Neural crest cell (in vitro differentiated cells): ENCODE measurements at regions not wholly inside any gene's neighbourhood (a gene's known extent, or its start where the extent isn't known, plus 50 kb on each side); places are given as distances from the start of the nearest gene placed in this dataset.

Experiments used
- DNase-seq: peaks from one replicate; pipeline ENCODE4 v3.0.0; 2021; ENCODE audit warnings: low read depth, mixed read lengths, low spot score
- H3K27ac Mint-ChIP-seq: one replicate; pipeline ENCODE4 v1.8.0; 2021; ENCODE audit warnings: mild to moderate bottlenecking, mixed read lengths; ENCODE audit not compliant: unreplicated experiment
- H3K27me3 Mint-ChIP-seq: 2 replicates; pipeline ENCODE4 v1.8.0; 2021; ENCODE audit warnings: low read depth, mild to moderate bottlenecking, mixed read lengths
- H3K36me3 Mint-ChIP-seq: 2 replicates; pipeline ENCODE4 v1.8.0; 2021; ENCODE audit warnings: low read depth, mild to moderate bottlenecking, mixed read lengths
- H3K4me1 Mint-ChIP-seq: 2 replicates; pipeline ENCODE4 v1.8.0; 2021; ENCODE audit warnings: mixed read lengths
- H3K4me3 Mint-ChIP-seq: one replicate; pipeline ENCODE4 v1.8.0; 2021; ENCODE audit warnings: mild to moderate bottlenecking, mixed read lengths
- H3K9me3 Mint-ChIP-seq: 2 replicates; pipeline ENCODE4 v1.8.0; 2021; ENCODE audit warnings: mixed read lengths
- TF ChIP-seq, protein P1 (sequence below): fragments of 200-600 bp; sonication (generic); conservative IDR thresholded peaks from 2 replicates; pipeline ENCODE4 v1.5.0; 2021; ENCODE audit warnings: antibody characterized with exemption, mild to moderate bottlenecking

DNA sequence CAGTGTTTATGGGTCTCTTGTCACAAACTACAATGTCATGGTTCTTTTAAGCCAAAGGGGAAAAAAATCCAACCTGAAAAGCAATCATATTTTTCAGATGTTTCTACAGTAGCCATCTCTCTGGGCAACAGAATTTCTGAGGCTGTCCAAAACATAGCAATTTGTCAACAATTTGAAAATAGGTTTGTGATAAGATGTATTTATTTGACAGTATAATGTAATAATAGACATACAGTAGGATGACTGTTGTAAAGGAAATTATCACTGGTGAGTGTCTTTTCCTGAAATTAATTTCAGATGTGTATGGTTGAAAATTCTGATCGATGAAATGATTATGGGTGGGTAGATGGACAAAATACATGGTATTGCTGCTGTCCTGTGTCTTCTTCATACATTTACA, 1230.1 kb upstream of the CDH2 start:
- Mint-ChIP-seq H3K9me3 (peaks cover 5% of the 10 kb centered on the region), H3K4me3 (no peak overlapping the region), H3K27me3 (no peaks in the 10 kb centered on the region), H3K36me3 (peaks cover 2% of the 10 kb centered on the region), H3K27ac (no peak overlapping the region), H3K4me1 (no peaks in the 10 kb centered on the region)
- no peak for DNase-seq
- TF ChIP-seq, protein P1, sequence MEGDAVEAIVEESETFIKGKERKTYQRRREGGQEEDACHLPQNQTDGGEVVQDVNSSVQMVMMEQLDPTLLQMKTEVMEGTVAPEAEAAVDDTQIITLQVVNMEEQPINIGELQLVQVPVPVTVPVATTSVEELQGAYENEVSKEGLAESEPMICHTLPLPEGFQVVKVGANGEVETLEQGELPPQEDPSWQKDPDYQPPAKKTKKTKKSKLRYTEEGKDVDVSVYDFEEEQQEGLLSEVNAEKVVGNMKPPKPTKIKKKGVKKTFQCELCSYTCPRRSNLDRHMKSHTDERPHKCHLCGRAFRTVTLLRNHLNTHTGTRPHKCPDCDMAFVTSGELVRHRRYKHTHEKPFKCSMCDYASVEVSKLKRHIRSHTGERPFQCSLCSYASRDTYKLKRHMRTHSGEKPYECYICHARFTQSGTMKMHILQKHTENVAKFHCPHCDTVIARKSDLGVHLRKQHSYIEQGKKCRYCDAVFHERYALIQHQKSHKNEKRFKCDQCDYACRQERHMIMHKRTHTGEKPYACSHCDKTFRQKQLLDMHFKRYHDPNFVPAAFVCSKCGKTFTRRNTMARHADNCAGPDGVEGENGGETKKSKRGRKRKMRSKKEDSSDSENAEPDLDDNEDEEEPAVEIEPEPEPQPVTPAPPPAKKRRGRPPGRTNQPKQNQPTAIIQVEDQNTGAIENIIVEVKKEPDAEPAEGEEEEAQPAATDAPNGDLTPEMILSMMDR: no peak

DNA sequence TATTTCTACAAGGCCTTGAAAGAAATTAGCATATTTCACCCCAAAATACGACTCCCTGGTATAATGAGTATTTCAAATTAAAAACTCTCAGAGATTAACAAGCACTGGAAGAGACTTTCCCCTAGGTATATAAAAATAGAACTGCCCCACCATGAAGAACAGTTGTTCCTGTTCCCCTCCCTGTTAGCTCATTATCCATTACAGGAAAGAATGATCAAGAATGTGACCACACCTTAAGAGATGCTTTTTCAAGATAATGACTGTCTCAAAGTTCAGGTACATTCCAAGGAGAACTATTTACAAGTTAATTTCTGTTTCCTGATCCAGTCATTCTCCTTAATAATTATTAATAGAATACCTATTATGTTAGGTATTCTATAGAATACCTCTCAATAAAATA, 1220.6 kb upstream of the CDH2 start:
- Mint-ChIP-seq H3K36me3 (no peaks in the 10 kb centered on the region), H3K27ac (no peak overlapping the region), H3K9me3 (peaks cover 7% of the 10 kb centered on the region), H3K27me3 (no peaks in the 10 kb centered on the region), H3K4me1 (no peaks in the 10 kb centered on the region), H3K4me3 (no peak overlapping the region)
- no peak for DNase-seq
- TF ChIP-seq, protein P1: no peak

DNA sequence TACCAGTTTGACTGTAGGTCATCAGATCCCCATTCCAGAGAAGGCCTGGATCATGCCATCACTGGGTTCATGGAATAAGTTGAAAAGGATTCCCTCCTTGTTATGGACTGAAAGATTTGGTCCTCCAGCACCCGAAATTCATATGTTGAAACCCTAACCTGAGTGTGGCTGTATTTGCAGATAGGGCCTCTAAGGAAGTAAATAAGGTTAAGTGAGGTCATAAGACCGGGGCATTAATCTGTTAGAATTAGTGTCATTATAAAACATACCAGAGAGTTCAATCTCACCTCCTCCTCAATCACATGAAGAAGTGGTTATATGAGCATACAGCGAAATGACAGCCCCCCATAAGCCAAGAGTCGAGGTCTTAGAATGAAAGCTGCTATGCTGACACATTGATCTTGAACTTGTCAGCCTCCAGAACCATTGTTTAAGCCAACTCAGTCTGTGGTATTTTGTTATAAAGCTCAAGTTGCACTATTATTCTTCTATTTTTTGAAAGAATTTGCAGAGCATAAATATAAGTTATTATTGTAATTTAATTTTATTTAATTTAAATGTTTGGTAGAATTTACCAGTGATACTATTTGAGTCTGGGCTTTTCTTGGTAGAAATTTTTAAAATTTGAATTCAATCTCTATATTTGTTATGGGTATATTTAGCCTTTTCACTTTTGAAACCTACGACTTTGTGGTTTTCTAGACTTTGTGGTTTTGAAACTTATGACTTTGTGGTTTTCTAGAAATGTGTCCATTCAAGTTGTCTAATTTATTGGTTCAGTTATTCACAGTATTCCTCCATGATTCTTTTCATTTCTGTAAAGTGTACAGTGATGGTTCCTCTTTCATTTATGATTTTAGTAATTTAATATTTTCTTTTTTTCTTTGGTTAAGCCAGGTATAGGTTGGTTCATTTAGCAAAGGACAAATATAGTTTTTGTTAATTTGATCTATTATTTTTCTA, 1206.7 kb upstream of the CDH2 start:
- H3K4me3 Mint-ChIP-seq: no peak overlapping the region
- H3K36me3 Mint-ChIP-seq: no peaks in the 10 kb centered on the region
- TF ChIP-seq, protein P1: no peak
- H3K27ac Mint-ChIP-seq: no peak overlapping the region
- no peak for DNase-seq
- H3K4me1 Mint-ChIP-seq: no peaks in the 10 kb centered on the region
- no peaks in the 10 kb centered on the region for H3K9me3 Mint-ChIP-seq
- no peaks in the 10 kb centered on the region for H3K27me3 Mint-ChIP-seq

GRCh38 chr18:29378651-29379136, 1201.8 kb upstream of the CDH2 start:
- no peaks in the 10 kb centered on the region for H3K27me3 Mint-ChIP-seq
- H3K36me3 Mint-ChIP-seq: no peaks in the 10 kb centered on the region
- no peaks in the 10 kb centered on the region for H3K4me1 Mint-ChIP-seq
- no peak overlapping the region for H3K27ac Mint-ChIP-seq
- peaks cover 2% of the 10 kb centered on the region for H3K9me3 Mint-ChIP-seq
- DNase-seq: no peak
- TF ChIP-seq, protein P1: no peak
- H3K4me3 Mint-ChIP-seq: no peak overlapping the region

DNA sequence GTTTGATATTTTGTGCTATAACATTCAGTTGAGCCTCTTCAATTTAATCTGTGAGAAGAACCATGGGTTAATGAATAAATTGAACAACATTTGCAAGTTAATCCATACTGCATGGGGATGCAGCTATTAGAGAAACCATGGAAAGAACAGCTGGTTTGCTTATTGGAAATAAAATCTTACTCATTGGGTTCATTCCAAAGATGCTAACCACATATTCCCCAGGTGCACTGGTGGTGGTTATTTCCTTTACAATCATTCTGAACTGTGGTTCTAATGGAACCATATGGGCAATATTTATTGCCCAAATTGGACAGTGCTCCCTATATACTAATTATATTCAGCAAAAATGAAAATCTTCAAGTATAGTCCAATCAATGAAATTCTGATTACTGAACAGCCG, 1200.4 kb upstream of the CDH2 start:
- peaks cover 2% of the 10 kb centered on the region for H3K9me3 Mint-ChIP-seq
- H3K36me3 Mint-ChIP-seq: no peaks in the 10 kb centered on the region
- no peaks in the 10 kb centered on the region for H3K4me1 Mint-ChIP-seq
- H3K4me3 Mint-ChIP-seq: no peak overlapping the region
- no peaks in the 10 kb centered on the region for H3K27me3 Mint-ChIP-seq
- no peak for DNase-seq
- H3K27ac Mint-ChIP-seq: no peak overlapping the region
- TF ChIP-seq, protein P1: no peak
